C4-2B (cell line): ENCODE measurements at regions not wholly inside any gene's neighbourhood (a gene's known extent, or its start where the extent isn't known, plus 50 kb on each side); places are given as distances from the start of the nearest gene placed in this dataset.

ENCODE experiments used
- ZFX ChIP-seq: fragments of 450-650 bp; IDR thresholded peaks from 2 replicates; pipeline ENCODE4 v1.6.1; 2017
- TF ChIP-seq, protein P1 (sequence below): fragments of 450-650 bp; conservative IDR thresholded peaks from 2 replicates; pipeline ENCODE4 v1.5.1; 2017; ENCODE audit warnings: mild to moderate bottlenecking

- TF ChIP-seq, protein P1, sequence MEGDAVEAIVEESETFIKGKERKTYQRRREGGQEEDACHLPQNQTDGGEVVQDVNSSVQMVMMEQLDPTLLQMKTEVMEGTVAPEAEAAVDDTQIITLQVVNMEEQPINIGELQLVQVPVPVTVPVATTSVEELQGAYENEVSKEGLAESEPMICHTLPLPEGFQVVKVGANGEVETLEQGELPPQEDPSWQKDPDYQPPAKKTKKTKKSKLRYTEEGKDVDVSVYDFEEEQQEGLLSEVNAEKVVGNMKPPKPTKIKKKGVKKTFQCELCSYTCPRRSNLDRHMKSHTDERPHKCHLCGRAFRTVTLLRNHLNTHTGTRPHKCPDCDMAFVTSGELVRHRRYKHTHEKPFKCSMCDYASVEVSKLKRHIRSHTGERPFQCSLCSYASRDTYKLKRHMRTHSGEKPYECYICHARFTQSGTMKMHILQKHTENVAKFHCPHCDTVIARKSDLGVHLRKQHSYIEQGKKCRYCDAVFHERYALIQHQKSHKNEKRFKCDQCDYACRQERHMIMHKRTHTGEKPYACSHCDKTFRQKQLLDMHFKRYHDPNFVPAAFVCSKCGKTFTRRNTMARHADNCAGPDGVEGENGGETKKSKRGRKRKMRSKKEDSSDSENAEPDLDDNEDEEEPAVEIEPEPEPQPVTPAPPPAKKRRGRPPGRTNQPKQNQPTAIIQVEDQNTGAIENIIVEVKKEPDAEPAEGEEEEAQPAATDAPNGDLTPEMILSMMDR = no peak
- no peak for TF ChIP-seq ZFX
Observed at GRCh38 chr16:10232757-10233156, 50.5 kb upstream of the GRIN2A start.
